SK-N-MC (cell line): ENCODE measurements at regions not wholly inside any gene's neighbourhood (a gene's known extent, or its start where the extent isn't known, plus 50 kb on each side); places are given as distances from the start of the nearest gene placed in this dataset.

Source experiments
- EZH2 ChIP-seq: fragments of 200-600 bp; sonication (generic); IDR thresholded peaks from one replicate; pipeline ENCODE4 v1.6.1; 2017; ENCODE audit warnings: antibody characterized with exemption
- FOXP2 ChIP-seq: optimal IDR thresholded peaks from 2 replicates; pipeline ENCODE3; 2011; ENCODE audit warnings: mild to moderate bottlenecking, moderate library complexity; ENCODE audit not compliant: insufficient read depth; ENCODE audit errors: extremely low read length, control extremely low read depth
- POLR2AphosphoS5 ChIP-seq: IDR thresholded peaks from 2 replicates; pipeline ENCODE4 v1.6.1; 2012; ENCODE audit warnings: mild to moderate bottlenecking, low read depth, low read length, borderline replicate concordance

DNA sequence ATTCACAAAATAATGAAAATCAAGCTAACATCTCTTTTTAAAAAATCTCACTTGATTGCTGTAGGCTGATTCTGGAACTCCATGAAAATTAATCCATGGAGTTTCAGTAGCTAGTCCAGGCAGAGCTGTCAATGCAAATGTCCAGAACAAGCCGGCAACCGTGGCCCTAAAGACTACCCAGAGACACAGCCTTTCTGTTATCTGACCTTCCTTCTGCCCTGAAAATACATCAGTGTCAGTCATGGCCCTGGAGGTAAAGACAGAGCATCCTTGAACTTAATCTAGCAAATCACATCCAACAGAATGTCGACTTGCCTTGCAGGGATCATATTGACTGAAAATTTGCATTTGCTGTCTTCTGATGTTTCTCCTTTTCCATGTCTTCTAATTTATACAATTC, 887.4 kb upstream of the B3GALT2 start:
- TF ChIP-seq POLR2AphosphoS5 (no peak), EZH2 (no peak), FOXP2 (no peak)
